RWPE2 (cell line): ENCODE measurements at regions not wholly inside any gene's neighbourhood (a gene's known extent, or its start where the extent isn't known, plus 50 kb on each side); places are given as distances from the start of the nearest gene placed in this dataset.
A peak's percentile ranks its signal among the peaks of the same experiment; 100 is the strongest.

Source experiments
- ATAC-seq: fragments of 200-7000 bp; cut with Tn5 transposase; 3 replicates; pipeline ENCODE4 v1.9.1; 2021; ENCODE audit warnings: low read depth
- DNase-seq: peaks from one replicate; pipeline ENCODE4 v3.0.0-alpha.2; 2020; ENCODE audit warnings: low spot score
- H3K27ac ChIP-seq: fragments of 450-650 bp; 2 replicates; pipeline ENCODE4 v1.5.1; 2017; ENCODE audit warnings: mild to moderate bottlenecking; ENCODE audit not compliant: poor library complexity, severe bottlenecking
- H3K27me3 ChIP-seq: fragments of 250-450 bp; sonication (Bioruptor Pico); 2 replicates; pipeline ENCODE4 v1.5.1; 2021; ENCODE audit warnings: mild to moderate bottlenecking, moderate library complexity; ENCODE audit not compliant: insufficient read depth, poor library complexity, severe bottlenecking
- H3K36me3 ChIP-seq: fragments of 250-450 bp; sonication (Bioruptor Pico); 2 replicates; pipeline ENCODE4 v1.5.1; 2020; ENCODE audit warnings: low read depth, mild to moderate bottlenecking, moderate library complexity
- H3K4me1 ChIP-seq: fragments of 250-450 bp; sonication (Bioruptor Pico); 2 replicates; pipeline ENCODE4 v1.5.1; 2021; ENCODE audit warnings: mild to moderate bottlenecking, moderate library complexity; ENCODE audit not compliant: insufficient read depth, poor library complexity, severe bottlenecking
- H3K4me3 ChIP-seq: fragments of 250-450 bp; sonication (Bioruptor Pico); 2 replicates; pipeline ENCODE4 v1.5.1; 2021; ENCODE audit warnings: mild to moderate bottlenecking, moderate library complexity; ENCODE audit not compliant: severe bottlenecking
- H3K9me3 ChIP-seq: fragments of 250-450 bp; sonication (Bioruptor Pico); 2 replicates; pipeline ENCODE4 v1.5.1; 2021; ENCODE audit warnings: mild to moderate bottlenecking, moderate library complexity; ENCODE audit not compliant: severe bottlenecking
- TF ChIP-seq, protein P1 (sequence below): fragments of 450-650 bp; IDR thresholded peaks from one replicate; pipeline ENCODE4 v1.5.1; 2017; ENCODE audit warnings: mild to moderate bottlenecking, moderate library complexity; ENCODE audit not compliant: poor library complexity, severe bottlenecking

GRCh38 chr2:198917926-198918720 is 539.6 kb downstream of the SATB2 start:
- Histone ChIP-seq H3K4me1 (peaks cover 11% of the 10 kb centered on the region), H3K27me3 (no peaks in the 10 kb centered on the region), H3K4me3 (no peak overlapping the region), H3K9me3 (no peaks in the 10 kb centered on the region), H3K36me3 (no peaks in the 10 kb centered on the region), H3K27ac (peak overlapping the region; percentile 74)
- TF ChIP-seq, protein P1, sequence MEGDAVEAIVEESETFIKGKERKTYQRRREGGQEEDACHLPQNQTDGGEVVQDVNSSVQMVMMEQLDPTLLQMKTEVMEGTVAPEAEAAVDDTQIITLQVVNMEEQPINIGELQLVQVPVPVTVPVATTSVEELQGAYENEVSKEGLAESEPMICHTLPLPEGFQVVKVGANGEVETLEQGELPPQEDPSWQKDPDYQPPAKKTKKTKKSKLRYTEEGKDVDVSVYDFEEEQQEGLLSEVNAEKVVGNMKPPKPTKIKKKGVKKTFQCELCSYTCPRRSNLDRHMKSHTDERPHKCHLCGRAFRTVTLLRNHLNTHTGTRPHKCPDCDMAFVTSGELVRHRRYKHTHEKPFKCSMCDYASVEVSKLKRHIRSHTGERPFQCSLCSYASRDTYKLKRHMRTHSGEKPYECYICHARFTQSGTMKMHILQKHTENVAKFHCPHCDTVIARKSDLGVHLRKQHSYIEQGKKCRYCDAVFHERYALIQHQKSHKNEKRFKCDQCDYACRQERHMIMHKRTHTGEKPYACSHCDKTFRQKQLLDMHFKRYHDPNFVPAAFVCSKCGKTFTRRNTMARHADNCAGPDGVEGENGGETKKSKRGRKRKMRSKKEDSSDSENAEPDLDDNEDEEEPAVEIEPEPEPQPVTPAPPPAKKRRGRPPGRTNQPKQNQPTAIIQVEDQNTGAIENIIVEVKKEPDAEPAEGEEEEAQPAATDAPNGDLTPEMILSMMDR, result no peak
- DNase-seq (no peak), ATAC-seq (peak; percentile 91)

DNA sequence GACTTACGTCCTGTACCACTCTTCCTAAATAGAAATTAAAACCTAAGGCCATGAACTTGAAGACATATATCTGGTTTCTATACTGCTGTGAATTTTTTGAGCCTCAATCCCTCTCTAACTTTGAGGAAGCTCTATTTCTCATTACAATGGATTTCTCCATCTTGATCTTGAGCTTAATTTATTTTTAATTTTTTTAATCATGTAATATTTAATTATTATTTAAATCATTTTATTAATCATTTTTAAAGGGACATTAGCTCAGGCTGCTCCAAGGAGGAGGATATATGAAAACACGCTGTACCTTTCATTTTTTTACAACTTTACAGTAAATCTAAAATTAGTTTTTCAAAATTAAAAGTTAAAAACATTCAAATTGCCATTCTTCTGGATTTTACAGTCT is 540.5 kb downstream of the SATB2 start:
- Histone ChIP-seq H3K4me1 (peaks cover 11% of the 10 kb centered on the region), H3K36me3 (no peaks in the 10 kb centered on the region), H3K4me3 (no peak overlapping the region), H3K27me3 (no peaks in the 10 kb centered on the region), H3K27ac (peak overlapping the region; percentile 74), H3K9me3 (no peaks in the 10 kb centered on the region)
- DNase-seq (no peak), ATAC-seq (no peak)
- TF ChIP-seq, protein P1, result no peak

GRCh38 chr2:198916548-198917080 is 541.1 kb downstream of the SATB2 start:
- H3K9me3 ChIP-seq, result no peaks in the 10 kb centered on the region
- TF ChIP-seq, protein P1, result no peak
- H3K36me3 ChIP-seq, result no peaks in the 10 kb centered on the region
- H3K27ac ChIP-seq, result no peak overlapping the region
- H3K4me1 ChIP-seq, result peaks cover 11% of the 10 kb centered on the region
- ATAC-seq (no peak), DNase-seq (no peak)
- no peaks in the 10 kb centered on the region for H3K27me3 ChIP-seq
- H3K4me3 ChIP-seq, result no peak overlapping the region

- Histone ChIP-seq H3K36me3 (no peaks in the 10 kb centered on the region), H3K4me3 (no peak overlapping the region), H3K27ac (no peak overlapping the region), H3K4me1 (peaks cover 8% of the 10 kb centered on the region), H3K27me3 (no peaks in the 10 kb centered on the region), H3K9me3 (no peaks in the 10 kb centered on the region)
- TF ChIP-seq, protein P1, result no peak
- ATAC-seq (no peak), DNase-seq (no peak)
These were observed 544.2 kb downstream of the SATB2 start for GRCh38 chr2:198913394-198914152.
